Tibial nerve (tissue), 4 donors: ENCODE measurements at regions not wholly inside any gene's neighbourhood (a gene's known extent, or its start where the extent isn't known, plus 50 kb on each side); places are given as distances from the start of the nearest gene placed in this dataset.
A peak's percentile ranks its signal among the peaks of the same experiment; 100 is the strongest.

Source experiments
- DNase-seq, 2 donors: peaks; one replicate each; pipeline ENCODE4 v3.0.0-alpha.2; 2019; ENCODE audit warnings: low spot score in 2 of 2
- H3K27ac ChIP-seq, 4 donors: fragments of 200-600 bp; sonication (generic) in 3 of 4; one replicate each; pipeline ENCODE4 v1.5.1; 2017 to 2019; ENCODE audit warnings: mild to moderate bottlenecking in 1 of 4
- H3K27me3 ChIP-seq, 2 donors: fragments of 200-600 bp; sonication (generic) in 1 of 2; one replicate each; pipeline versions ENCODE4 v1.5.1 to v1.6.0; 2017 to 2019
- H3K36me3 ChIP-seq, 3 donors: fragments of 200-600 bp; sonication (generic); one replicate each; pipeline ENCODE4 v1.5.1; 2018 to 2019
- H3K4me1 ChIP-seq, 4 donors: fragments of 200-600 bp; sonication (generic) in 3 of 4; one replicate each; pipeline ENCODE4 v1.5.1; 2017 to 2019
- H3K4me3 ChIP-seq, 4 donors: fragments of 200-600 bp; sonication (generic) in 3 of 4; one replicate each; pipeline ENCODE4 v1.5.1; 2017 to 2019; ENCODE audit warnings: mild to moderate bottlenecking in 1 of 4, moderate library complexity in 1 of 4
- H3K9me3 ChIP-seq, 4 donors: fragments of 200-600 bp; sonication (generic) in 3 of 4; one replicate each; pipeline ENCODE4 v1.5.1; 2017 to 2019
- EP300 ChIP-seq, 2 donors: sonication (generic); formaldehyde crosslinking; IDR thresholded peaks; one replicate each; pipeline ENCODE4 v1.6.1; 2017; ENCODE audit warnings: antibody characterized with exemption in 2 of 2, mild to moderate bottlenecking in 1 of 2
- POLR2A ChIP-seq, 2 donors: fragments of 450-650 bp; IDR thresholded peaks; one replicate each; pipeline ENCODE4 v1.6.1; 2017; ENCODE audit warnings: antibody characterized with exemption in 2 of 2, mild to moderate bottlenecking in 2 of 2, moderate library complexity in 2 of 2
- WGBS, 2 donors: methylation state at CpG; one replicate each; pipeline ENCODE4 v1.1.5; 2018; 5-methylcytosine and 5-hydroxymethylcytosine counted together
- TF ChIP-seq, protein P1 (sequence below), 5 experiments: fragments of 200-600 bp in 3 of 5; fragments of 450-650 bp in 2 of 5; sonication (generic) in 3 of 5; IDR thresholded peaks; one replicate each; pipeline ENCODE4 v1.5.1; 2016 to 2019; ENCODE audit warnings: antibody characterized with exemption in 5 of 5, mild to moderate bottlenecking in 3 of 5, moderate library complexity in 2 of 5

DNA sequence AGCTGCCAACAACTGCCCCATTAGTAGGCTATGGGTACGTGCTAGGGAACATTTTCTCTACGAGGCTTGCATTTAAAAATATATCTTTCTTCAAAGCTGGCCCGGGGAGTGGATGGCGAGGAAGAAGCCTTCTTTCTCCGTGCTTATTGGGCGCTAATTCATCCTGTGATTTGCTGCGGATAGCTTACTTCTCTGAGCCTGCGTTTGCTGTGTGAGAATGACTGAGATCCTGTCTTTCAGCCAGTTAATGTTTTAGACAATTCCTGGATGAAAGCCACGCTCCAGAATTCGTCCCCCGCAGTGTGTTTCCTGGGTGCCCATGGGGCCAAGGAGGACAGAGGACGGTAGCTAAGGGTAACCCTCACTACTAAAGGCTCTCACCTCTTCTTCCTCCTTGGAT is 57.8 kb upstream of the TARBP1 start:
- no peaks in the 10 kb centered on the region for H3K36me3 ChIP-seq
- WGBS, 2 donors, result 21 to 30% methylated on average over 12 of the region's 12 CpGs
- no peak for DNase-seq
- H3K4me1 ChIP-seq, result peaks cover 12 to 81% (median 66%) of the 10 kb centered on the region in 4 donors
- TF ChIP-seq EP300 (IDR thresholded peaks at IDR 0.05) (no peak), POLR2A (IDR thresholded peaks at IDR 0.05) (no peak)
- H3K9me3 ChIP-seq, result no peaks in the 10 kb centered on the region
- H3K4me3 ChIP-seq, result no peak overlapping the region
- no peaks in the 10 kb centered on the region for H3K27me3 ChIP-seq
- H3K27ac ChIP-seq, result peak overlapping the region; percentile 79 to 99 (median 98)

DNA sequence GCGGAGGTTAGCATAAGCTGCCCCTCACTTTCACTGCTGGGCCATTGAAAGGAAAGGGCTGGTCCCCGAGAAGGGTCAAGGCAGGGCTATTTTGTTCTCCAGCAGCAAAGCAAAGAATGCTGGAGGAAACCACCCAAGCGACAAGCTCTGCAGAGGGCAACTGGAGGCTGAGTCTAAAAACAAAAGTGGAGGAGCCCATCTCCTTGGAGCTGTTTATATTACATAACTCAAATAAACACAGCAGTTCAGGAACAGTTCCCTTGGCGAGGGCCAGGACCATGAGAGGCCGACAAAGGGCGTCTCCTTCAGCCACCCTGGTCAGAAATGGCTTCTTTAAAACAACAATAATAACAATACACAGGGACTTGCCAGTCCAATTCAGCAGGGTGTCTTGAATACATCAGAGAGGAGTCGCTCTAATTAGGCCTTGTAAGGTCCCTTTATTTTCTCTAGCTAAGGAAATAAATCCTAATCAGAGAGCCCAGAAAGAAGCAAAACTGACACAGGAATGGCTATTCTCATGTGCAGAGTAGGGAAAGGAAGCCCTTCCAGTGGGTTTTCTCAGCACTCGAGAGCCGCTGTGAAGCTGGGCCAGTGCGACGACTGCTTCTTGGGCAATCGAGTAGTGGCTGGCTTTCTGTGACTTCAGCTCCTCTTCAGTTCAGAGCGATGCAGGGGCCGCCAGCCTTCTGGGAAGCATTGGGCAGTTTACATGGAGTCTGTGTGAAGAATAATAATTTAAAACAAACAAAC is 57.0 kb upstream of the TARBP1 start:
- TF ChIP-seq, protein P1, sequence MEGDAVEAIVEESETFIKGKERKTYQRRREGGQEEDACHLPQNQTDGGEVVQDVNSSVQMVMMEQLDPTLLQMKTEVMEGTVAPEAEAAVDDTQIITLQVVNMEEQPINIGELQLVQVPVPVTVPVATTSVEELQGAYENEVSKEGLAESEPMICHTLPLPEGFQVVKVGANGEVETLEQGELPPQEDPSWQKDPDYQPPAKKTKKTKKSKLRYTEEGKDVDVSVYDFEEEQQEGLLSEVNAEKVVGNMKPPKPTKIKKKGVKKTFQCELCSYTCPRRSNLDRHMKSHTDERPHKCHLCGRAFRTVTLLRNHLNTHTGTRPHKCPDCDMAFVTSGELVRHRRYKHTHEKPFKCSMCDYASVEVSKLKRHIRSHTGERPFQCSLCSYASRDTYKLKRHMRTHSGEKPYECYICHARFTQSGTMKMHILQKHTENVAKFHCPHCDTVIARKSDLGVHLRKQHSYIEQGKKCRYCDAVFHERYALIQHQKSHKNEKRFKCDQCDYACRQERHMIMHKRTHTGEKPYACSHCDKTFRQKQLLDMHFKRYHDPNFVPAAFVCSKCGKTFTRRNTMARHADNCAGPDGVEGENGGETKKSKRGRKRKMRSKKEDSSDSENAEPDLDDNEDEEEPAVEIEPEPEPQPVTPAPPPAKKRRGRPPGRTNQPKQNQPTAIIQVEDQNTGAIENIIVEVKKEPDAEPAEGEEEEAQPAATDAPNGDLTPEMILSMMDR (IDR thresholded peaks at IDR 0.05), result peak in 1 of 5 experiments; percentile 14
- peak; percentile 59 to 89 for TF ChIP-seq EP300 (IDR thresholded peaks at IDR 0.05)
- no peak for TF ChIP-seq POLR2A (IDR thresholded peaks at IDR 0.05)
- H3K36me3 ChIP-seq, result no peaks in the 10 kb centered on the region
- H3K4me3 ChIP-seq, result no peak overlapping the region
- H3K4me1 ChIP-seq, result peaks cover 12 to 89% (median 74%) of the 10 kb centered on the region in 4 donors
- no peaks in the 10 kb centered on the region for H3K27me3 ChIP-seq
- peak; percentile 61 to 63 for DNase-seq
- peak overlapping the region; percentile 79 to 99 (median 98) for H3K27ac ChIP-seq
- 30 to 32% methylated on average over 14 of the region's 14 CpGs for WGBS, 2 donors
- no peaks in the 10 kb centered on the region for H3K9me3 ChIP-seq

DNA sequence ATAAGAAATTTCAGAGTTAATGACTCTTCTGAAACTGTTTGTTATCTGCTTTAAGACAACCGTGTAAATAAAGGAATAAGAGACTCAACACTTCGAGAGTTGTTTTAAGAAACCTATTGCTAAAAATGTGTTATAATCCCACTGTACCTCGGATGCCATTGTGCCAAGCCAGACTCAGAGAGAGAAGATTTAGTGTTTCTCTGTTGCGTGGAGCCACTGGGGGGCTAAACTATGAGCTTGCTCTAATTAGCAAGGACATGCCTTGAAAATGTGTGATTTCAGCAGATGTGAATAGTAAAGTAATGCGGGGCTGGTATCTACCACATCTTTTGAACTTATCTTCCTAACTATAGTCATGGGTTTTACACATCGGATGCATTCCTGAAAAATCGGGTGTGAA is 56.2 kb upstream of the TARBP1 start:
- Histone ChIP-seq H3K4me1 (peaks cover 12 to 97% (median 76%) of the 10 kb centered on the region in 4 donors), H3K4me3 (no peak overlapping the region), H3K9me3 (no peaks in the 10 kb centered on the region), H3K36me3 (no peaks in the 10 kb centered on the region), H3K27me3 (no peaks in the 10 kb centered on the region), H3K27ac (peak overlapping the region; percentile 79 to 99 (median 98))
- no peak for DNase-seq
- TF ChIP-seq POLR2A (IDR thresholded peaks at IDR 0.05), result no peak
- TF ChIP-seq, protein P1 (IDR thresholded peaks at IDR 0.05), result no peak
- TF ChIP-seq EP300 (IDR thresholded peaks at IDR 0.05), result no peak
- 57% methylated on average over 7 of the region's 7 CpGs for WGBS, 2 donors

DNA sequence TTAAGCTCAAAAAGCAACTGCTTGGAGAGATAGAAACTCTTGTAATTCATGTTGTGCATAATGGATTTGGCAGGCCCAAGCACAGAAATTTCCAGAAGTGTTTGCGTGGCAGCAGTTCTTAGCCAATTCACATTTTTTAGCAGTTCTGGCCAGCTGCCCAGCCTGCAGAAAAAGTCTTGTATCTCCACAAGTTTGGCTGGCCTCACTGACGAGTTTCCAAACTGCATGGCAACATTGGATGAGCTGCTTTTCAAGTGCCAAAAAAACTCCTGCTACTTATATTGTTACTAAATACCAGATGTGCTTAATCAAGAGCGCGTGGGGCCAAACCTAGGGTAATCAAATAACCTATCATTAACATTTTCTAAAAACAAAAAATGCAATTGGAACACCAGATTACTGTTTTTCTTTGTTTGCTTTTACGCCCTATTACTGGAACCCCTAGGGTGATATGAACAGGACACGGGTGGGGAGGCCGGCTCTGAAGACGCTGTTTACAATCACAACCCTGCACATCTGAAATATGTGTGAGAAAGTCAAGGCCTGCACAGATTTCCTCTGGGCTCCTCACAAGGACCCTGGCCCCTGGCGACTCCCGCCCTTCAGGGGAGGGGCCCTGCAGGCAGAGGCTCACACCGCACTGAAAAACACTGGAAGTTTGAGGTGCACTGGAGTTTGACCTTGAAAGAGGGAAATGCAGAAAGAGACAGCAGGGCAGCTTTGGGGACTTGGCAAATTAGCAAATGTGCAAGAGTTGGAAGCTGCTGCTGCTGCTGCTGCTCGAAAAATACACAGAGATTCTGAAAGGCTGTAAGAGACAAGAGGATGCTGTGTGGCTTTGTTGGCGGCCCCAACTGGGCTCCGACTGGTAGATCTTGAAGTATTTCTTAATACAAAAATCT is 55.2 kb upstream of the TARBP1 start:
- peaks cover 12 to 100% (median 80%) of the 10 kb centered on the region in 4 donors for H3K4me1 ChIP-seq
- no peaks in the 10 kb centered on the region for H3K36me3 ChIP-seq
- H3K9me3 ChIP-seq, result no peaks in the 10 kb centered on the region
- no peaks in the 10 kb centered on the region for H3K27me3 ChIP-seq
- 13% methylated on average over 14 of the region's 14 CpGs for WGBS, 2 donors
- no peak overlapping the region for H3K4me3 ChIP-seq
- TF ChIP-seq POLR2A (IDR thresholded peaks at IDR 0.05) (no peak), EP300 (IDR thresholded peaks at IDR 0.05) (peak in 1 of 2 donors; percentile 96)
- TF ChIP-seq, protein P1 (IDR thresholded peaks at IDR 0.05), result peak in 1 of 5 experiments; percentile 21
- peak overlapping the region; percentile 79 to 99 (median 98) for H3K27ac ChIP-seq
- peak; percentile 97 to 99 for DNase-seq

DNA sequence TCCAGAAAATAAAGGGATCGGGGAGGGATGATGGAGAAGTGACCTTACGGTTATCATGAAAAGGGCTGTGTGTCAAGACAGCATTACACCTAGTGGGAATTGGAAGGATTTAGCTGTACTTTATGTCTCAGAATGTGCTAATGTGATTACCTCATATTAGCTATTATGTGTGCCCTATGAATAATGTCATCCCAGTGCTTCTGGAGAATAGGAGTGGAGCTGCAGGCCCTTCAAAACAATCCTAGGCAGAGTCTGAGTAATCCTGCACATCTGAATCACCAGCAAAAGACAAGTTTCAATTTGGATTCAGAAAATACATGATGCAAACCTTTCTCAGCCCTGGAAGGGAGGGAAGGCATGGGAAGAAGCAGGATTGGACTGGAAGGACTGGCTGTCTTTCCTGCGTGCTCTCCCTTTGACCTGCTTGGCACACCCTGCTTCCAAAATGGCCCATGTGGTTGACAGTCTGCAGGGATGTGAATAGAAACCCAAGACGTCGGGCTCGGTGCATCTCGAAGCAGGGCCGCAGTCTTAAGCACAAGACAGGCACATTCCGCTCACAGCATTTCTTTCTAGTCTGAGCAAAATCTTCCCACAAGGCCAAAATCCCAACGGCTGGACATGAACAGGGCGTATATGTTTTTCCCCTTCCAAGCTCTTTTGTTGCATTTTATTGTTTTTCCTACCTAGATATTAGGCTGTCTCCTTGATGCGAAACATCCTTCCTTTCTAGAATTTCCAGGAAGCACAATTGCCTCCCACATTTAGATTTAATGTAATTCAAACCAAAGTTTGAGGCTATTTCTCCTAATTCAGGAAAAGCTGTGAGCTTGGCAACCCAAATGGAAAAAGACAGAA is 54.3 kb upstream of the TARBP1 start:
- Histone ChIP-seq H3K36me3 (no peaks in the 10 kb centered on the region), H3K27ac (peak overlapping the region; percentile 79 to 99 (median 98)), H3K4me1 (peaks cover 12 to 100% (median 84%) of the 10 kb centered on the region in 4 donors), H3K27me3 (no peaks in the 10 kb centered on the region), H3K4me3 (no peak overlapping the region), H3K9me3 (no peaks in the 10 kb centered on the region)
- DNase-seq, result peak; percentile 51 to 73
- WGBS, 2 donors, result 40 to 42% methylated on average over 12 of the region's 12 CpGs
- no peak for TF ChIP-seq POLR2A (IDR thresholded peaks at IDR 0.05)
- TF ChIP-seq, protein P1 (IDR thresholded peaks at IDR 0.05), result no peak
- TF ChIP-seq EP300 (IDR thresholded peaks at IDR 0.05), result peak in 1 of 2 donors; percentile 4
